ENCODE measurements at regions not wholly inside any gene's neighbourhood (a gene's known extent, or its start where the extent isn't known, plus 50 kb on each side); places are given as distances from the start of the nearest gene placed in this dataset.
A peak's percentile ranks its signal among the peaks of the same experiment; 100 is the strongest.
"Not testable (repeated sequence)": the region's sequence is repeated elsewhere in the genome, so short reads cannot be mapped to it uniquely, and the experiment has no call there.

GRCh38 chr15:70602834-70603560 lies 160.4 kb downstream of the UACA start:
- no peak for DNase-seq

- DNase-seq = no peak
Observed at GRCh38 chr15:70602281-70602680, 161.1 kb downstream of the UACA start.

- DNase-seq = no peak
Observed at GRCh38 chr15:70597945-70598344, 165.4 kb downstream of the UACA start.

- DNase-seq = no peak
Observed at GRCh38 chr15:70597056-70597603, 166.2 kb downstream of the UACA start.

- no peak for DNase-seq
Observed at GRCh38 chr15:70596354-70597055, 166.9 kb downstream of the UACA start.

- DNase-seq = no peak
Observed at GRCh38 chr15:70593795-70594194, 169.6 kb downstream of the UACA start.

GRCh38 chr15:70589728-70590127 lies 173.6 kb downstream of the UACA start:
- DNase-seq = no peak

GRCh38 chr15:70589221-70589620 lies 174.1 kb downstream of the UACA start:
- no peak for DNase-seq

GRCh38 chr15:70588613-70589012 lies 174.7 kb downstream of the UACA start:
- no peak for DNase-seq

- no peak for DNase-seq
Observed at GRCh38 chr15:70587896-70588567, 175.3 kb downstream of the UACA start.

- DNase-seq = not testable (repeated sequence)
Observed at GRCh38 chr15:70587012-70587634, 176.2 kb downstream of the UACA start.

GRCh38 chr15:70586241-70586640 lies 177.1 kb downstream of the UACA start:
- DNase-seq = no peak

- peak in 1 of 2 experiments; percentile 29 for DNase-seq
Observed at GRCh38 chr15:70585707-70586034, 177.7 kb downstream of the UACA start.

- peak; percentile 32 to 59 for DNase-seq
Observed at GRCh38 chr15:70584838-70585706, 178.3 kb downstream of the UACA start.

GRCh38 chr15:70584441-70584837 lies 178.9 kb downstream of the UACA start:
- DNase-seq = no peak

- DNase-seq = no peak
Observed at GRCh38 chr15:70583006-70583405, 180.4 kb downstream of the UACA start.

GRCh38 chr15:70582143-70582945 lies 181.0 kb downstream of the UACA start:
- no peak for DNase-seq

- no peak for DNase-seq
Observed at GRCh38 chr15:70580958-70581357, 182.4 kb downstream of the UACA start.

- DNase-seq = no peak
Observed at GRCh38 chr15:70580286-70580685, 183.1 kb downstream of the UACA start.

GRCh38 chr15:70579766-70580165 lies 183.6 kb downstream of the UACA start:
- no peak for DNase-seq

GRCh38 chr15:70578196-70578595 lies 185.2 kb downstream of the UACA start:
- DNase-seq = no peak

All from stimulated activated CD4-positive, alpha-beta T cell treated with anti-CD3 and anti-CD28 coated beads, Interleukin-4, amount 100 ng/mL, for 4 hours (primary cell).